Fibroblast of peridontal ligament (primary cell): ENCODE measurements at regions not wholly inside any gene's neighbourhood (a gene's known extent, or its start where the extent isn't known, plus 50 kb on each side); places are given as distances from the start of the nearest gene placed in this dataset.
"Not testable (repeated sequence)": the region's sequence is repeated elsewhere in the genome, so short reads cannot be mapped to it uniquely, and the experiment has no call there.

Experiments
- DNase-seq: peaks from one replicate; pipeline ENCODE4 v3.0.0-alpha.2; 2010; ENCODE audit errors: extremely low read depth

GRCh38 chr1:187949567-187949966 lies 1120.8 kb downstream of the PLA2G4A start:
- no peak for DNase-seq

GRCh38 chr1:187951817-187952216 lies 1123.1 kb downstream of the PLA2G4A start:
- no peak for DNase-seq

- DNase-seq, result no peak
Measured at GRCh38 chr1:187952446-187952845, 1123.7 kb downstream of the PLA2G4A start.

- no peak for DNase-seq
Measured at GRCh38 chr1:187956975-187957374, 1128.2 kb downstream of the PLA2G4A start.

GRCh38 chr1:187958207-187958606 lies 1129.5 kb downstream of the PLA2G4A start:
- DNase-seq, result no peak

- no peak for DNase-seq
Measured at GRCh38 chr1:187959062-187959461, 1130.3 kb downstream of the PLA2G4A start.

- DNase-seq, result no peak
Measured at GRCh38 chr1:187960125-187960638, 1131.4 kb downstream of the PLA2G4A start.

- DNase-seq, result no peak
Measured at GRCh38 chr1:187961895-187962294, 1133.1 kb downstream of the PLA2G4A start.

GRCh38 chr1:187971851-187972250 lies 1143.1 kb downstream of the PLA2G4A start:
- no peak for DNase-seq

GRCh38 chr1:187977298-187977697 lies 1148.5 kb downstream of the PLA2G4A start:
- no peak for DNase-seq

- DNase-seq, result no peak
Measured at GRCh38 chr1:187985145-187985896, 1156.6 kb downstream of the PLA2G4A start.

- DNase-seq, result peak; percentile 3
Measured at GRCh38 chr1:187985897-187986654, 1157.3 kb downstream of the PLA2G4A start.

GRCh38 chr1:187987236-187987776 lies 1158.6 kb downstream of the PLA2G4A start:
- no peak for DNase-seq

- DNase-seq, result no peak
Measured at GRCh38 chr1:187991944-187992343, 1163.2 kb downstream of the PLA2G4A start.

- no peak for DNase-seq
Measured at GRCh38 chr1:187996780-187997179, 1168.0 kb downstream of the PLA2G4A start.

GRCh38 chr1:187999973-188000372 lies 1171.2 kb downstream of the PLA2G4A start:
- DNase-seq, result peak; percentile 35

- not testable (repeated sequence) for DNase-seq
Measured at GRCh38 chr1:188003687-188004086, 1174.9 kb downstream of the PLA2G4A start.

- DNase-seq, result no peak
Measured at GRCh38 chr1:188004849-188005248, 1176.1 kb downstream of the PLA2G4A start.

GRCh38 chr1:188006354-188006753 lies 1177.6 kb downstream of the PLA2G4A start:
- DNase-seq, result no peak

- DNase-seq, result not testable (repeated sequence)
Measured at GRCh38 chr1:188013222-188013849, 1184.6 kb downstream of the PLA2G4A start.

GRCh38 chr1:188017921-188018320 lies 1189.2 kb downstream of the PLA2G4A start:
- DNase-seq, result no peak

GRCh38 chr1:188022661-188023060 lies 1193.9 kb downstream of the PLA2G4A start:
- DNase-seq, result no peak
